ENCODE measurements at regions not wholly inside any gene's neighbourhood (a gene's known extent, or its start where the extent isn't known, plus 50 kb on each side); places are given as distances from the start of the nearest gene placed in this dataset.

- no peaks in the 10 kb centered on the region for H3K4me1 ChIP-seq
- H3K4me3 ChIP-seq (ENCODE audit: low read depth, low read length) = no peak overlapping the region
- H3K9me3 ChIP-seq = no peaks in the 10 kb centered on the region
- H3K36me3 ChIP-seq = no peaks in the 10 kb centered on the region
- no peaks in the 10 kb centered on the region for H3K27me3 ChIP-seq
- TF ChIP-seq, protein P1, sequence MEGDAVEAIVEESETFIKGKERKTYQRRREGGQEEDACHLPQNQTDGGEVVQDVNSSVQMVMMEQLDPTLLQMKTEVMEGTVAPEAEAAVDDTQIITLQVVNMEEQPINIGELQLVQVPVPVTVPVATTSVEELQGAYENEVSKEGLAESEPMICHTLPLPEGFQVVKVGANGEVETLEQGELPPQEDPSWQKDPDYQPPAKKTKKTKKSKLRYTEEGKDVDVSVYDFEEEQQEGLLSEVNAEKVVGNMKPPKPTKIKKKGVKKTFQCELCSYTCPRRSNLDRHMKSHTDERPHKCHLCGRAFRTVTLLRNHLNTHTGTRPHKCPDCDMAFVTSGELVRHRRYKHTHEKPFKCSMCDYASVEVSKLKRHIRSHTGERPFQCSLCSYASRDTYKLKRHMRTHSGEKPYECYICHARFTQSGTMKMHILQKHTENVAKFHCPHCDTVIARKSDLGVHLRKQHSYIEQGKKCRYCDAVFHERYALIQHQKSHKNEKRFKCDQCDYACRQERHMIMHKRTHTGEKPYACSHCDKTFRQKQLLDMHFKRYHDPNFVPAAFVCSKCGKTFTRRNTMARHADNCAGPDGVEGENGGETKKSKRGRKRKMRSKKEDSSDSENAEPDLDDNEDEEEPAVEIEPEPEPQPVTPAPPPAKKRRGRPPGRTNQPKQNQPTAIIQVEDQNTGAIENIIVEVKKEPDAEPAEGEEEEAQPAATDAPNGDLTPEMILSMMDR (IDR thresholded peaks at IDR 0.05; ENCODE audit: low read depth, low read length) = no peak
- no peak for DNase-seq
Measured at GRCh38 chr11:119496997-119497396, 74.0 kb upstream of the THY1 start.

- TF ChIP-seq, protein P1 (IDR thresholded peaks at IDR 0.05; ENCODE audit: low read depth, low read length) = no peak
- no peak for DNase-seq
- Histone ChIP-seq H3K9me3 (no peaks in the 10 kb centered on the region), H3K4me3 (ENCODE audit: low read depth, low read length) (no peak overlapping the region), H3K27me3 (no peaks in the 10 kb centered on the region), H3K4me1 (no peaks in the 10 kb centered on the region), H3K36me3 (no peaks in the 10 kb centered on the region)
Measured at GRCh38 chr11:119496469-119496868, 73.5 kb upstream of the THY1 start.

DNA sequence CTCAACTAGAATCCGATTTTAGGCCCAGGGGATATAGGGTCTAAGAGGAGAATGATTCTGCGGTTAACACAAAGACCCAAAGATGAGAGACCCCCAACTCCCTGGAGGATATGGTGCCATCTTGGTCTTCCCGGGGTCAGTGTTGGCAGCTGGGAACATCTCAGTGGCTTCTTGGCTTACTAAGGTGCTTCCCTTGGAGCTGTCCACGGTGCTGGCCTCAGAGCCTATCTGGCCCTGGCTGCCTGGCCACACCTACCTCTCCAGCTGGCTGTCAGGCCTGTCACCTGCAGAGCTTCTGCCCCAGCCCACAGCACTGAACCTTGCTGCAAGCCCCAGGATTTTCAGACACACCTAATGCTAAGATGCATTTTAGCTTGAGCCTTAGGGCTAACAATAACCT lies 70.7 kb upstream of the THY1 start:
- TF ChIP-seq, protein P1 (IDR thresholded peaks at IDR 0.05; ENCODE audit: low read depth, low read length) = no peak
- no peak overlapping the region for H3K4me3 ChIP-seq (ENCODE audit: low read depth, low read length)
- H3K9me3 ChIP-seq = no peaks in the 10 kb centered on the region
- no peak for DNase-seq
- H3K36me3 ChIP-seq = no peaks in the 10 kb centered on the region
- no peaks in the 10 kb centered on the region for H3K4me1 ChIP-seq
- H3K27me3 ChIP-seq = no peaks in the 10 kb centered on the region

DNA sequence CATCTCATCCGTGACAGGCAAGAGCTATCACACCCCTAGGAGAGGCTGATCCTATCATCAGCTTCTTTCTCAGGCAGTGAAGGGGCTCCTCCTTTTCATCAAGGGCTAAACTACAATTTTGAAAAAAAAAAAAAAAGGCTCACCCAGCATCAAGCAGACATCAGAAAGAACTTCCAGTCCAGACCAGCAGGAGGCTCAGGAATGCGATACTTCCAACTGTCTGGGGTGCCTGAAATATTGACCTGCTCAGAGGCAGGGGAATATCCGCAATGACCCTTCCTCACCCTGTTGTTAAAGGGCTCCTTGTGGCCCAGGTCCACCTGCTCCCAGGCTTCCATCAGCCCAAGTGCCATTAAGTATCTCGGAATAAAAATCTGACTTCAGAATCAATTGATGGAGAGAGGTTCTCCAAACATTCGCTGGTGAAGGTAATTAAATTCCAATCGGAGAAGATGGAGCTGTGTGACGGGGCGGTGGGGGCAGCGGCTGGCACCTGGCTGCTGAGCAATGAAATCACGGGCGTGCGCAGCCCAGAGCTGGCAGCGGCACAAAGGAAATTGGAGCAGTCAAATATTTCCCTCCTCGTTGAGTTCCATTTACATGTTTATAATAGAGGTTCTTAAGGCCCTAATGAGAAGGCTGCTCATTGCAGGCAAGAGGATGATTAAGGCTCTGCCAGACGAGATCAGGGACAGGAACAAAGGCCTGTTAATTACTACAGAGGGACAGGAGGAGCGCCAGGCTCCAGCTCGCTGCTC lies 69.0 kb upstream of the THY1 start:
- Histone ChIP-seq H3K27me3 (no peaks in the 10 kb centered on the region), H3K9me3 (no peaks in the 10 kb centered on the region), H3K4me1 (no peaks in the 10 kb centered on the region), H3K36me3 (no peaks in the 10 kb centered on the region), H3K4me3 (ENCODE audit: low read depth, low read length) (no peak overlapping the region)
- no peak for DNase-seq
- TF ChIP-seq, protein P1 (IDR thresholded peaks at IDR 0.05; ENCODE audit: low read depth, low read length) = peak; percentile 63

DNA sequence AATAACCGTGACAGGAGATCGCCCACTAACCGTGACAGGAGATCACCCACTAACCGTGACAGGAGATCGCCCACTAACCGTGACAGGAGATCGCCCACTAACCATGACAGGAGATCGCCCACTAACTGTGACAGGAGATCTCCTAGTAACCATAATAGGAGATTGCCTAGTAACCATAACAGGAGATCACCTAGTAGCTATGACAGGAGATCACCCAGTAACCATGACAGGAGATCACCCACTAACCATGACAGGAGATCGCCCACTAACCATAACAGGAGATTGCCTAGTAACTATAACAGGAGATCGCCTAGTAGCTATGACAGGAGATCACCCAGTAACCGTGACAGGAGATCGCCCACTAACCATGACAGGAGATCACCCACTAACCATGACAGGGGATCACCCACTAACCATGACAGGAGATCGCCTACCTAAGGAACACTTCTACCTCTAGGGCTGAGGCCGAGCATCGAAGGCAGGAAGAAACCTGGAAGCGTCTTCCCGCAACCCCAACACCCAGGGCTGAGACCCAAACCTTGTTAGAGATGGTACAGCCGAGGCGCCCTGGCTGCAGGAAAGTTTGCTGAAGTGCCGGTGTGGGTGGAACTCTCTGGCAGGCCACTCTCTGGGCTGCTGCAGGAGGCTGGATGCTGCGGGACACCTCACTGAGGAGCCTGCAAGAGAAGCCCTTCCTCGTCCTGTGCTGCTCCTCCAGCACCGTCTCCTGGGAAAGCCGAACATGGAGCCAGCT lies 67.5 kb upstream of the THY1 start:
- Histone ChIP-seq H3K27me3 (no peaks in the 10 kb centered on the region), H3K36me3 (no peaks in the 10 kb centered on the region), H3K4me3 (ENCODE audit: low read depth, low read length) (no peak overlapping the region), H3K4me1 (no peaks in the 10 kb centered on the region), H3K9me3 (no peaks in the 10 kb centered on the region)
- peak; percentile 3 for DNase-seq
- TF ChIP-seq, protein P1 (IDR thresholded peaks at IDR 0.05; ENCODE audit: low read depth, low read length) = no peak

DNA sequence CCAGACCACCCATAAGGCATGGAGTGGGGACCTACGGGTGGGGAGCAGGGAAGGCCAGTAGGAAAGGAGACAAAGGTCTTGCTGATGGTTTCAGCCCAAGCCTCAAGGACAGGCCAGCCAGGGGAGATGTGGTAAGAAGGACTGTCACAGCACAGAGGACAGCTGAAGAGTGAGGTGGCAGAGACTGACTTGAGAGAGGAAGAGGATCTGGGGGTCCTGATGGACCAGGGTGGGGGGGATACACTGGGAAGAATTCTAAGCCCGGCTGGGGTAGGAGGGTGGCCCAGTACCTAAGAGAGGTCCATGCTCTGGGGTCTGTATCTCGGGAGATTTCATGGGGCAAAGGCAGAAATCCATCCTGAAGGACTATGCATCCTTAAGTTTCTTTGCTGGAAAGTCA lies 66.1 kb upstream of the THY1 start:
- no peaks in the 10 kb centered on the region for H3K27me3 ChIP-seq
- H3K36me3 ChIP-seq = no peaks in the 10 kb centered on the region
- TF ChIP-seq, protein P1 (IDR thresholded peaks at IDR 0.05; ENCODE audit: low read depth, low read length) = no peak
- peak; percentile 2 for DNase-seq
- H3K4me1 ChIP-seq = no peaks in the 10 kb centered on the region
- no peaks in the 10 kb centered on the region for H3K9me3 ChIP-seq
- H3K4me3 ChIP-seq (ENCODE audit: low read depth, low read length) = no peak overlapping the region

Data from BE2C (cell line).